HG03135 (cell line): ENCODE measurements at regions not wholly inside any gene's neighbourhood (a gene's known extent, or its start where the extent isn't known, plus 50 kb on each side); places are given as distances from the start of the nearest gene placed in this dataset.
A peak's percentile ranks its signal among the peaks of the same experiment; 100 is the strongest.
"Not testable (repeated sequence)": the region's sequence is repeated elsewhere in the genome, so short reads cannot be mapped to it uniquely, and the experiment has no call there.

Experiments used
- ATAC-seq: cut with Tn5 transposase; IDR thresholded peaks from one replicate; pipeline ENCODE4 v1.9.1; 2021; ENCODE audit warnings: mild to moderate bottlenecking, moderate library complexity; ENCODE audit not compliant: unreplicated experiment

DNA sequence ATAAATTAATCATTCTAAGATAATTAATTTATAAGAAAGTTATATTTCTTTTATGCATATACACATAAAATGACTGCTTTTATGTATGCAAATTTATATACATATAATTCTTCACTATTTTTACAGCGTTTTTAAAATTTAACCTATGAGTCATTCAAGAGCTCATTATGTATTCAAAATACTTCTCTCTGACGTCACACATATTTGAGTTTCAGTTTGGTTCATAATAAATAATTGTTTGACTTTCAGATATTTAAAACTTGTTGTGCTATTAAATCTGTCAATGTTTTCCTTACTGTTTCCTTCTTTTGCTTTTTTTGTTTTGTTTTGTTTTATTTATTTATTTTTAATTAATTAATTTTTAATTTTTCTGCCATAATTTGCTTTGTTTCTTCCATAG, 467.5 kb upstream of the ADGRB3 start:
- no peak for ATAC-seq

DNA sequence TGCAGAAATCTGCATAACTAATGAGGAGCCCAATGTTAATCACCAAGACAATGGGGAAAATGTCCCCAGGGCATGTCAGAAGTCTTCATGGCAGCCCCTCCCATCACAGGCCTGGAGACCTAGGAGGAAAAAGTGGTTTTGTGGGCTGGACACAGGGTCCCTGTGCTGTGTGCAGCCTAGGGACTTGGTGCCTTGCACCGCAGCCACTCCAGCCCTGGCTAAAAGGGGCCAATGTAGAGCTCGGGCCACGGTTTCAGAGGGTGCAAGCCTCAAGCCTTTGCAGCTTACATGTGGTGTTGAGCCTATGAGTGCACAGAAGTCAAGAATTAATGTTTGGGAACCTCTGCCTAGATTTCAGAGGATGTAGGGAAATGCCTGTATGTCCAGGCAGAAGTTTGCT, 474.3 kb upstream of the ADGRB3 start:
- ATAC-seq, result not testable (repeated sequence)

DNA sequence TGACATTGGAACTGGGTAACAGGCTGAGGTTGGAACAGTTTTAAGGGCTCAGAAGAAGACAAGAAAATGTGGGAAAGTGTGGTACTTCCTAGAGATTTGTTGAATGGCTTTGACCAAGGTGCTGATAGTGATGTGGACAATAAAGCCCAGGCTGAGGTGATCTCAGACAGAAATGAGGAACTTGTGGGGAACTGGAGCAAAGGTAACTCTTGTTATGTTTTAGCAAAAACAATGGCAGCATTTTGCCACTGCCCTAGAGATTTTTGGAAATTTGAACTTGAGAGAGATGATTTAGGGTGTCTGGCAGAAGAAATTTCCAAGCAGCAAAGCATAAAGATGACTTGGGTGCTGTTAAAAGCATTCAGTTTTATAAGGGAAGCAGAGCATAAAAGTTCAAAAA, 474.7 kb upstream of the ADGRB3 start:
- no peak for ATAC-seq

DNA sequence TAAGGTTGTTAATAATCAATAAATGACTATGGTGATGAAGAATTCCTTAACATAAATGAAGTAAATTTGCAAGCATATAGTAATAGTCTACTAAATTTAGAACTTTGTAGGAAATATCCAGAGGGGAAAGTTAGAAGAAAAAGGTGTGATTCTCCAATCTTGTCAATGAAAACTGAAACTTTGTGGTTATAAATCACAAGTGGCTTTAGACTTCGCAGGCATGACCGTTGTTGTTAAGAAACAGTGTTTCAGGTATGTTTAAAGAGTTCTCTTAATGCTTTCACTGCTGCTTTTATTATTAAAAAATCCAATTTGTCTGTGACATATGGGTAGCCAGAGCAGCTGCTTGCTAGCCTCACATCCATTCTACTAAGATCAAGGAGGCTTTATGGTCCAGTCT, 475.6 kb upstream of the ADGRB3 start:
- ATAC-seq, result peak; percentile 31

DNA sequence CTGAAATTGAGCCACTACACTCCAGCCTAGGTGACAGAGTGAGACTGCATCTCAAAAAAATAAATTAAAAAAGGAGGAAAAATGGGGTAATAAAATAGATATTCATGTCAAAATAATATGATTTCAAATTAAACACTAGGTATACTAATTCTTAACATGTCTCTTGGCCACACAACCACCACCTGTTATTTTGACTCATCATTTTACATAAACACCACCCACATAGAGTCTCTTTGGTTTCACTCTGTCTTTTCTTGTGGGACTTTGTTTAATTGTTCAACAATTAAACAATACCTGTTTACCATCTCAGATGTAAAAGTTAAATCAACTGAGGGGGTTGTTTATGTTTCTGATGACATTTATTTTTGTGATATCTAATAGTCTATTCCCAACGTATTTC, 476.8 kb upstream of the ADGRB3 start:
- ATAC-seq, result peak; percentile 81

DNA sequence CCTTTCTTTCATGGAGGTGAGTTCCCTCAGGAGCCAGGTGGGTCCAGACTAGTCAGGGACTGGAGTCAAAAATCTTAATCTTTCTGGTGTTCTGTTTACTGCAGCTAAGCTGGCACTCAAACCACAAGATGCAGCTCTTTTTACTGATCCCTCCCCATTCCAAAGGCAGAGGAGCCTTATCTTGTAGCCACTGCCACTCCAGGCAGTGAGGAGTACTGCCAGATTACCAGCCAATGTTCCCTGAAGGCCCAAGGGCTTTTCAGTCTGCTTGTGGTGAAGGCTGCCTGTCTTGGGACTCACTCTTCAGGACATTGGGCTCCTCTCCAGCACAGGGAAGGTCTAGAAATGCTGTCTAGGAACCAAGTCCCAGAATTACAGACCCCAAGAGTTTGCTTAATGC, 490.4 kb upstream of the ADGRB3 start:
- ATAC-seq, result no peak

DNA sequence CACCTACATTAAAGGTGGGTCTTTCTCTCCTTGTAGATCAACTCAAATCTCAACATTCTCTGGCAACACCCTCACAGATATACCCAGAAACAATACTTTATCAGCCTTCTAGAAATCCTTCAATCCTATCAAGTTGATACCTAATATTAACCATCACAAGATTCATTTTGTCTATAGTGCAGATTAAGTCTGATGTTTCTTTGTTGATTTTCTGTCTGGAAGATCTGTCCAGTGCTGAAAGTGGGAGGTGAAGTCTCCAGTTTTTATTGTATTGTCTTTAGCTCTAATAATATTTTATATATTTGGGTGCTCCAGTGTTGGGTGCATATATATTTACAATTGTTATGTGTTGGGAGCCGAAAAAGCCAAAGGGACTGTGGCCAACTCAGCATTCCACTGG, 493.9 kb upstream of the ADGRB3 start:
- no peak for ATAC-seq

DNA sequence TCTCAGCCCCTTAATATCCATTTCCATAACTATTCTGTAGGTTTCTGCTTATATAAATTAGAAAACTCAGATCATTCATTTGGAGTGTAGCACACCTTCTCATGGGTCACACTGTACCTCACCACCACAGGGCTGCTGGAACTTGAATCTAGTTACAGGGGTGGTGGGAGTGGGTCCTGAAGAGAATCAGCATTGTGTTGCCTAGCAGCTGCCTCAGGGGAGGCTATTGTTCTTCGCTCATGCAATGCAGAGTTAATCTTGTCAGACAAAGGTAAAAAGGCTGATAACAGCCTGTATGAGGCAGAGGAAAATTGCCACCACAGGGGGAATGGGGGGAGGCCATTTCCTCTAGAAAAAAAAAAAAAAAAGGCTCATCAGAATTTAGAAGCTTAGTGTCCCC, 496.0 kb upstream of the ADGRB3 start:
- no peak for ATAC-seq

DNA sequence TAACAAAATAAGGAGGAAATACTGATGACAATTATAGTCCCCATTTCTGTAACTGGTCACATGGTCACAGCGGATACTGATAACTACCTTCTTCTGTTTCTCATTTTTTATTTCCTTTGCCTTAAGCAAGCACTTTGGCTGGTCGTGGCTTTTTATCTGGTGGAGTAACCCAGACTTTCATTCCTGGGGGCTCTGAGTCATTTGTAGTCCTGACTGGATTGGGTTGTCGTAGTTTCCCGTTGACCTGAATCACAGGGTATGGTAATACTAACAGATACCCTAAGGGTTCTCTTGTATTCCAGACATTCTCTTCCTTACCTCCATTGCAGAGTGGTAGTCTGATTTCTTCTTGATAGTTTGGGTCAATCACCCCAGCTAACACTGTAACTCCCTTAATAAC, 500.3 kb upstream of the ADGRB3 start:
- no peak for ATAC-seq

DNA sequence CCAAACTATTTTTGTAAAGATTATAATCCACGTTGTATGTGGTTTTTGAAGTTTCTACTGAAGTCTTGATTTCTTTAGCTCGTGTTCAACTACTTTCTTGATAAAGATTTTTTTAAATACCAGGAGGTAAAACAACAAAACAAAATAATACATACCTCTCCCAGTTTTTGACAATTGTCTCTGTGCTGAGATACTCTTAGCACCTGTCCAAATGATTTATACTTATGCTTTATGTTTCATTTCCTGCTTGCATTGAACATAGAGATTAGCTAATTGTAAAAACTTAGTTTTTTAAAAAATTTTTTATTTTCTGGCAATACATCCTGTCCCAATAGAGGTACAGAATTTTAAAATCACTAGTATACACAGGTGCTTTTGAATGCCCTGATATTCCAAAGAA, 506.9 kb upstream of the ADGRB3 start:
- ATAC-seq, result no peak

DNA sequence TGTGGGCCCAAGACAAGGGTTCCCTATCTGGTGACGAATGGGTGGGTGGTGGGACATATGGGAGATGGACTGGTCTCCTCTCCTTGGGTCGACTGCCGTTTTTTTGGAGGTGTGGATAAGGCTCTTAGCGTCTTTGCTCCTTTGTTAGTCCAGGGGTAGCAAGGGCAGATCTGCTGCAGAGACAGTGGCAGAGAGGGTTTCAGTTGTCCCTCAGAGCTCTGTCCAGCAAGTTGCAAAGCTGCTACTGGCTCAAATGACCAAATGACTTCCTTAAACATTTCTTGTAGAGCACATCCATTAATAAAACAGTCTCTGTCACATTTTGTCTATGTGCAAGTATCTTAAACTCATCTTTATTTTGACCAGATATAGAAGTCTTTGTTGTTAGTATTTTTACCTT, 508.0 kb upstream of the ADGRB3 start:
- no peak for ATAC-seq

DNA sequence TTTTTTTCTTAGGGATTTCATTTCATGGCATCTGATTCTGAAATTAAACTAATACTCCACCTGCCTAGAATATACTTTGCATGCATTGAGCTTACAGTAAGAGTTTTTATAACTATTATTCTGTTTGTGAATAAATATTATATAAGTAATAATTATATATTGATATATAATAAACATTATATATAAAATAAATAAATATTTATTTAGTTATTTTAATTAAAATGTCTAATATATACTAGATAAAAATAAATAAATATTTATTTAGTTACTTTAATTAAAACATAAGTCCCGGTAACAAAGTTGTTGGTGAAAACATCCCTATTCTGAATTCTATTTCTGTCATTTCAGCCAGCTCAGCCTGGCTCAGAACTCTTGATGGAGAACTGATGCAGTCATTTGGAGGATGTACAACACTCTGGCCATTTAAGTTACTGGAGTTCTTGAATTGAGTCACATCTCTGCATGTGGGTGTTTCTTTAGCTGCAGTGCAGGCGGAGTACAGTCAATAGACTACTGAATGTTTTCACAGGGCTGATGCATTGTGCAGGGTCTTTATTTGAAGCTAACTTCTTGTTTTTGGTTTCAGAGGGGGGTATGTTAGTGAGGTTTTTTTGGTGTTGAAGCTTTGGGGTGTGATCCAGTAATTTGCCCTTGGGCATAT, 508.9 kb upstream of the ADGRB3 start:
- ATAC-seq, result peak; percentile 95

DNA sequence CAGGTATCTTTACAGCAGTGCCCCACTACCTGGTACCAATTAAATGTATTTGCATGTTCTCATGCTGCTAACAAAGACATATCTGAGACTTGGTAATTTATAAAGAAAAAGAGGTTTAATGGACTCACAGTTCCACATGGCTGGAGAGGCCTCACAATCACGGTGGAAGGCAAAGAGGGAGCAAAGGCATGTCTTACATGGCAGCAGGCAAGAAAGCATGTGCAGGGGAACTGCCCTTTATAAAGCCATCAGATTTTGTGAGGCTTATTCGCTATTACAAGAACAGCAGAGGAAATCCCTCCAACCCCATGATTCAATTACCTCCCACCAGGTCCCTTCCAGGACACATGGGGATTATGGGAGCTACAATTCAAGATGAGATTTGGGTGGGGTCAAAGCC, 512.1 kb upstream of the ADGRB3 start:
- ATAC-seq, result not testable (repeated sequence)

DNA sequence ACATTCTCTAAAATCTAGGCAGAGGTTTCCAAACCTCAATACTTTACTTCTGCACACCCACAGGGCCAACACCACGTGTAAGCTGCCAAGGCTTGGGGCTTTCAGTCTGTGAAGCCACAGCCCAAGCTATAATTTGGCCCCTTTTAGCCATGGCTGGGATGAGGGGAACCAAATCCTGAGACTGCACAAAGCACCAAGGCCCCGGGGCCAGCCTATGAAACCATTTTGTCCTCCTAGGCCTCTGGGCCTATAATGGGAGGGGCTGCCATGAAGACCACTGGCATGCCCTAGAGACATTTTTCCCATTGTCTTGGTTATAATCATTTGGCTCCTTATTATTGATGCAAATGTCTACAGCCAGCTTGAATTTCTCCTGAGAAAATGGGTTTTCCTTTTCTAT, 513.0 kb upstream of the ADGRB3 start:
- ATAC-seq, result no peak

DNA sequence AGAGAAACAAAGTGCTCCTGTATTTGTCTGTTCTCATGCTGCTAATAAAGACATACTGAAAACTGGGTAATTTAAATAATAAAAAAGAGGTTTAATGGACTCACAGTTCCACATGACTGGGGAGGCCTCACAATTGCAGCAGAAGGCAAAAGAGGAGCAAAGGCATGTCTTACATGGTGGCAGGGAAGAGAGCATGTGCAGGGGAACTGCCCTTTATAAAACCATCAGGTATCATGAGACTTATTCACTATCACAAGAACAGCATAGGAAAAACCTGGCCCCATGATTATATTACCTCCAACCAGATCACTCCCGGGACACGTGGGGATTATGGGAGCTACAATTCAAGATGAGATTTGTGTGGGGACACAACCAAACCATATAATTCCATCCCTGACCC, 514.1 kb upstream of the ADGRB3 start:
- ATAC-seq, result not testable (repeated sequence)

DNA sequence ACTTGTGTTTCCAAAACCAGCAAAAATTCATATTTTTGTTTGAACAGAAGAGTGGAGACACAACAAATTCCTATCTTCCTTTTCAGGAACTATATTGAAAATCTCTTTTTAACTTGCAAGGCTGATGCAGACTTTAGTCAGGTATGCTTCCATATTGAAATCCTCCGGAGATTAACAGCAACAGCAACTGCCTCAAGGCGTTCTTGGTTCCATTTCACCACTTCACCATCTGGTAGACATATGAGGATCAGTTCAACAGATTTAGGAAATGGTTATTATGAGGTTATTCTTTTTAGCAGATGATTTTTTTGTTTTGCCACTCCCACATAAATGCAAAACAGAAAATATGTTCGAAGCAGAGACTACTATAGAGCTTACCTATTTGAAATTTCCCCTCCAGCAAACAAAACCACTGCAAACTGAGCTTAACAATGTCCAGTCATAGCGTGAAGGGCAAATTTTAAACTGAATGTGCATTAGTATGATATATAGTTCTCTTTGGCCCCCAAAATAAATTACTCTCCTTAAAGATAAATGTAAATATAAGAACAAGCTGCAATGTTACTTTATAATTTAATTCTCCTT, 520.5 kb upstream of the ADGRB3 start:
- no peak for ATAC-seq

DNA sequence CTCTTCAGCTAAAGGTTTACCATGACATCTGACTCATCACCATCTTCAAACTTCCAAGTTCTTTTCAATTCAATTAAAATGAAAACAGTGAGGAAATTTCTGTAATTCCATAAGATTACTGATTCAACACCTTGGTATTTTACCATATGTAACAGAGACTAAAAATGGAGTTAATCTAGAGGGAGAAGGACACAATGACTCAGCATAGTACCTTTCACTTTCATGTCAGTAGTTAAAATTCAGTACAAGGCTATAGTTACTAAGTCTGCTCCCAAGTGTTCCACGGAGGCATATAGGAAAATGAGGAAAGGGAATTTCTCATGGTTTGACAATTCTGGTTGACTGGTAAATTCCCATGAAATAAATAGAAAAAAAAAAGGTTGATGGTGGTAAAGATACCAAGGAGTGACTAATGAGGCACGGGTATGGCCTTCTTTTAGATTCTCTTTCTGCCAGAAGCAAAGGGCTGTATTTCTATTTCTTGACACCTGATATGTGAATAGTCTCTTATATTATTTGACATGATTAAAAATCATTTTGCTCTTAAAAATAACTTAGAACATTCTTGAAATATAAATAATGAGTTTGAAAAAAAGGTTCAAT, 526.7 kb upstream of the ADGRB3 start:
- peak; percentile 80 for ATAC-seq

DNA sequence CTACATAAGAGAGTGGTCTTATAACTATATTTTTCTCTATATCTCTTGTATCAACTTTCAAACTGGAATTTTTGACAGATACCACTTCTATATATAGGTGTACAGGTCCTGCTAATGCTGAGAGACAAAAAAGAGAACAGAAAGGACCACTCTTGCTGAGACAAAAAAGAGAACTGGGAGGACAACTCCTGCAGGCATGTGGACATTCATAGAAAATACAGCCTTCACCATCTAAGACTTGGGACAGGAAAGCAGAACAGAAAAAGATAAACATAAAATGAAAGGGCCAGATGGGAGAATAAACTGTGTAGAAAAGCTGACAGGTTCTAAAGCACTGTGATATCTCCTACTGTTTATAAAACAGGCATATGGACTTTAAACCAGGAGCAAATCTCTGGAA, 541.0 kb upstream of the ADGRB3 start:
- ATAC-seq, result peak; percentile 79

DNA sequence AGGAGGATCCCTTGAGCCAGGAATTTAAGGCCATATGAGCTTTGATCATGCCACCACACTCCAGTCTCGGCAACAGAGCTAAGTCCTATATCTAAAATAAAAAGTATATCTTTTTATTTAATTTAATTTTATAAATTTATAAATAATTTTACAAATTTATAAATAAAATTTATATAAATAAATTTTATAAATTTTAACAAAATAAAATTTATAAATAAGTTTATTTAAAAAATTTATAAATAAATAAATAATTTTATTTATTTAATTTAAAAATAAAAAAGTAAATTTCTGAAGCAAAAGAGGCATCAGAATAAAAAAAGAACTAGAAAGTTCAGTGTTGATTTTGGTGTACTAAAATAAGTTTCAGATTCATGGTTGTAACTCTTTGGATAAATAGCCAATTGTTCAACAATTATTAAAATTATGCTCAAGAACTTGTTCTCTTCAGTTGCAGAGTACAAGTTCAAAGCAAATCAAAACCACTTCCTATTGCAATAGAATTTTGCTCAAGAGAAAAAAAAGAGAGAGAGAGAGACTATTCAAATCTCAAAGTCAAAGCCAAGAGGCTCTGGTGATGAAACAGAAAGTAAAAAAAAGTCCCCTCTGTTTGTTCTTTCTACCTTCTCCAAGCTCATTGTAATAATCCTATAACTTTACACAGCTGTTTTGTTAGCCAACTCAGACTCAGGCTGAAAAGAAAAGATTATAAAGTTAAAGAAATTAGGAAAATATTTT, 547.5 kb upstream of the ADGRB3 start:
- ATAC-seq, result peak; percentile 76

DNA sequence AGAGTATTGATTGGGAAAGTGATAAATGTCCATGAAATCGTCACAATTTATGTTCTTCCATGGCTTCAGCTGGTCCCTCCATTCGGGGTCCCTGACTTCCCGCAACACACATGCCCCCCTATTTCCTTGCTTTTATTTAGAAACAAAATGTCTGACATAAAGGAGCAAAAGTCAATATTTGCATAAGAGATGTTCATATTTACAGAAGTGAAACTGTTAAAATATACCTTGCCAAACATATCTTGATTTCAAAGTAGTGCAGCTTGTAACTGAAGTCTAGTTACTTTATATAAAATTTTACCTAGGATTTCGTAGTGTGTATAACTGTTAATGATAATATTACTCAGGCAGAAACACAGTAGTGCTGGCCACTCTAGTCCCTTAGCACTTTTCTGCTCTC, 548.9 kb upstream of the ADGRB3 start:
- ATAC-seq, result peak; percentile 51

DNA sequence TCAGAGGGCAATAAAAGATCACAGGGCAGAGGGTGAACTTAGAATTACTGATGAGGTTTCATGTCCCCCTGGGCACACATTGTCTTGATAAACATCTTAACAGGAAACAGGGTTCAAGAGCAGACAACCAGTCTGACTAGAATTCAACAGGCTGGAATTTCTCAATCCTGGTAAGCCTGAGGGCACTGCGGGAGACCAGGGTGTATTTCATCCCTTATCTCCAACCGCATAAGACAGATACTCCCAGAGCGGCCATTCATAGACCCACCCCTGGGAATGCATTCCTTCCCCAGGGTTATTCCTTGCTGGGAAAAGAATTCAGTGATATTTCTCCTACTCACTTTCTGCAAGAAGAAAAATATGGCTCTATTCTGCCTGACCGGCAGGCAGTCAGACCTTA, 549.5 kb upstream of the ADGRB3 start:
- ATAC-seq, result not testable (repeated sequence)

DNA sequence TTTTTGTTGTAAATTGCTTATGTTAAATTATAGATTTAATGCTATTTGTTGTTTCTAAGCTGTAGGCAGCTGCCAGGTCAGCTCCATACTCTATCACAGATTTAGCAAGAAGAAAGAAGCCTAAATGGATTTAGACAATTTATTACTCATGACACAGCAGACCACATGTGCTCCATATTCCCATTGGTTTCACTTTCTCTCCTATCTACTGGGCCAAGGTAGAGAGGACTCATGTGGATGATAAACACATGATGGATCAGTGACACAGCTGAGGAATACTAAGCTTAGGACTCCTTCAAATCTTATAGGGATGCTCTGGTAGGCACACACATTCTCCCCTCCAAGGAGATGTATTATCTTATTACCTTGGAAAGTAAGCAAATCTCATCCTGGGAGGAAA, 553.0 kb upstream of the ADGRB3 start:
- ATAC-seq, result no peak
